Adrenal gland (tissue), 5 donors: ENCODE measurements at regions not wholly inside any gene's neighbourhood (a gene's known extent, or its start where the extent isn't known, plus 50 kb on each side); places are given as distances from the start of the nearest gene placed in this dataset.

Experiments used
- CTCF ChIP-seq, 6 experiments: fragments of 450-650 bp in 4 of 6; fragments of 200-600 bp in 2 of 6; sonication (generic) in 1 of 6; IDR thresholded peaks; 1 replicate in 5 of 6; 2 replicates in 1 of 6; pipeline versions ENCODE4 v1.5.1 to v1.8.0; 2016 to 2021; ENCODE audit warnings: antibody characterized with exemption in 6 of 6, mild to moderate bottlenecking in 2 of 6, moderate library complexity in 1 of 6
- POLR2A ChIP-seq, 2 donors: fragments of 450-650 bp; IDR thresholded peaks; one replicate each; pipeline ENCODE4 v1.6.1; 2017; ENCODE audit warnings: antibody characterized with exemption in 2 of 2, mild to moderate bottlenecking in 2 of 2, moderate library complexity in 1 of 2
- donor health status: DM: no; HTN: no; CAD: no.

- TF ChIP-seq CTCF (IDR thresholded peaks at IDR 0.05) (no peak), POLR2A (IDR thresholded peaks at IDR 0.05) (no peak)
Observed at GRCh38 chr5:173745123-173745522, 128.7 kb upstream of the BOD1 start.
